HG02571 (cell line): ENCODE measurements at regions not wholly inside any gene's neighbourhood (a gene's known extent, or its start where the extent isn't known, plus 50 kb on each side); places are given as distances from the start of the nearest gene placed in this dataset.
"Not testable (repeated sequence)": the region's sequence is repeated elsewhere in the genome, so short reads cannot be mapped to it uniquely, and the experiment has no call there.

Experiments used
- ATAC-seq: cut with Tn5 transposase; IDR thresholded peaks from one replicate; pipeline ENCODE4 v1.9.1; 2021; ENCODE audit warnings: mild to moderate bottlenecking, moderate library complexity; ENCODE audit not compliant: unreplicated experiment

DNA sequence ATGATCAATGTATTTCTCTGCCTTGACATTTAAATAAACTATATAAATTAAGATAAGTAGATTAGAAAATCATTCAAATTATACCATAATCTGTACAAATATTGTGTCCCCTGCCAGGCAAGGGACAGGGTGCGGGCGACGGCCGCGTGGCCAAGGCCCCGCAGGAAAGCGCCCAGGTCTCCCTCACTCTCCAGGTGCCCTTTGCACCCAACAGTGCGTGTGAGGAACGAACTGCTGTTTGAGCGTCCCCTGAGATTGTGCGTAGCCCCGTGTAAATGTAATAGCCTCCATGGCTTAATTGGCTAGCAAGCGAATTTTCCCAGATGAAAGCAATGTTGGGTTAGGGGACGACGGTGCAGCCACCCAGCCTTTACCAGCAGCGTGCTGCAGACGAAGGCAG lies 161.4 kb downstream of the SYT15 start:
- not testable (repeated sequence) for ATAC-seq

DNA sequence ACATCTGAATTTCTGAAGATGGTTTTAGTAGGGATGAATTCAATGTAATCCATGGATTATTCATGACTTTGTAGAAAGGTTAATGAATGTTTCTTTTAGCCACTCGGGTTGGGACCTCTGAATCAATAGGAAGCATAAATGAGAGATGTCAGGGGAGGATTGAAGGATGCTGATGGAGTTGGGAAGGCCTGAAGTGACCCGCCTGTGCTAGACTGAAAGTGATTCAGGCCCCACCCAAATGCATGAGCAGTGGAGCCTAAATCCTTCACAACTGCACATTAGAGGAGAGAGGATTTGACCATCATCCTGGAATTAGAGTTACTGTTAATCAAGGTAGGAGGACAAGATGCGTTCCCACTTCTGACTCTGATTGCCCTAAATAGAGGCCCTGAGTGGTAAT lies 162.2 kb upstream of the PTPN20 start:
- not testable (repeated sequence) for ATAC-seq

DNA sequence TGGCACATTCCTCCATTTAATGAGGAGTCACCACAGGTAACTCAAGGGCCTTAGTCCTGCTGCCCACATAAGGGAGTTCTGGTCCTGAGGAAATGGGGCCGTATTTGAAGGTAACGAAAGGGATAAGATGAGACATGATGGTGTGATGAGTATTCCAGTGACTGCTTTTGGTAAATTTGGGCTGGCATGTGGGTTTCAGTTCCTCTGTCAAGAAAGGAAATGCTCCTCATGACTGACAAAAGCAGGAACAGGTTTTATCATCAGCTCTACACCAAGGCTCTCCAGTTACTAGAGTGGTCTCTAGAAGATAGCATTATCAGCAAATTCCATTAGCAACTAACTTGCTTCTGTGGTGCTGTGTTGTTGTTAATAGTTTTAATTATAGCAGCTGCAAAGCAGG lies 161.8 kb upstream of the PTPN20 start:
- not testable (repeated sequence) for ATAC-seq

- ATAC-seq: not testable (repeated sequence)
Measured at GRCh38 chr10:46753763-46754162, 157.5 kb upstream of the PTPN20 start.

GRCh38 chr10:46761471-46761870 lies 149.8 kb upstream of the PTPN20 start:
- ATAC-seq: peak; percentile 93

GRCh38 chr10:46768515-46769291 lies 142.5 kb upstream of the PTPN20 start:
- ATAC-seq: not testable (repeated sequence)

- ATAC-seq: not testable (repeated sequence)
Measured at GRCh38 chr10:46773178-46773896, 137.9 kb upstream of the PTPN20 start.

DNA sequence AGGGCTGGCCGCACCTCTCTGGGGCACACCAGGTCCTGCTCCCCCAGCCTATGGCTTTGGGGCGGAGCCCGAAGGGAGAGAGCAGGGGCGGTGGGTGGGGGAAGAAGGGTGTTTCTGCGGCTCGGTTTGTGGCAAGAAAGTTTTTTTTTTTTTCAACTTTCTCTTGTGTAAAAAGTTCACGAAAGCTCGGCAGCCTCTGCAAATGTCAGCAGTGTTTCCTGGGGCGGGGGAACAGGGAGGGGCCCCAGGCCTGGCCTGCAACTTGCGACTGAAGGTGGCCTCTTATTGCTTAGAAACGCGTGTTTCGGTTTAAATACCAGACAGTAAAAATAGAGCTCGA lies 137.4 kb upstream of the PTPN20 start:
- ATAC-seq: not testable (repeated sequence)

- ATAC-seq: not testable (repeated sequence)
Measured at GRCh38 chr10:46774366-46774765, 136.9 kb upstream of the PTPN20 start.

DNA sequence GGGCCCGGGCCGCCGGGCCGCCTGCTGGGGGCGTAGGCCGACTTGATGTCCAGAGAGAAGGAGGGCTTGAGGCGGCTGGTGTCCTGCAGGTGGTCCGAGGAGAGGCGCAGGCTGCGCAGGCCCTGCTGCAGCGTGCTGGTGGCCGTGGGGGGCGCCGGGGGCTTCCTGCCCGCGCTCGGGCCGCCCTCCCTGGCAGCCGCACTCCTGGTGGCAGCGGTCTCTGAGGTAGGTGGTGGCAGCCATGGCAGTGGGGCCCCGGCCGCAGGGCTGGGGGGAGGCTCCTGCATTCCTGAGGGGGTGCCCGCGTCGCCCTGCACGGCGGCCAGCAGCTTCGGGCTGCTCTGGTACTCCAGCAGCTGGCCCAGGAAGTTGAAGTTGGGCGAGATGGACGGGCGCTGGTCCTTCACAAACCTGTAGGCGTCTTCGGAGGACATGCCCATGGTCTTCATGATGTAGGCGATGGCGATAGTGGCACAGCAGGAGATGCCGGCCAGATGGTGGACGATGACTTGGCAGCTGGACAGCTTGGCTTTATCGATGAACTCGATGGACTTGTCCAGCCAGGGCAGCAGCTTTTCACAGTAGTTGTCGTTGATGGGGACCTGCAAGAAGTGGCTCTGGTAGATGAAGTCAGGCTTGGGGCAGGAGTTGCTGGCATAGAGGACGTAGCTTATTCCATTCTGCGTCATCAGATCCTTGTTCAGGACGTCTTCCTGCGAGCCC lies 136.1 kb upstream of the PTPN20 start:
- not testable (repeated sequence) for ATAC-seq

DNA sequence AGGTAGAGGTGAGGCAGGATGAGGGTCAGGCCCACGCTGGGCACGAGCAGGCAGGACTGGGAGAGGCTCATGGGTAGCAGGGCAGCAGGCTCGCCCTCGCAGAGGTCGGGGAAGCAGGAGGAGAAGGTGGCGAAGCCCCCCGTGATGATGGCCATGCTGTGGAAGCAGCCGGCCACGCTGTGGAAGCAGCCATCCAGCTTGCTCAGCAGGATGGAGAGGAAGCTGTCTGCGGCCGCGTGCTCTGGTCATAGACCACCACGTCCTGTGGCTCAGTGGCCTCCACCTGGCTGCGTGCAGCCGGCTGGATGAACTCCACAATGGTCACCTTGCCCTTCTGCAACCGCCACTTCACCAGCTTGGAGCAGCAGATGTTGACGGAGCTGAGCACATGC lies 135.6 kb upstream of the PTPN20 start:
- ATAC-seq: not testable (repeated sequence)

DNA sequence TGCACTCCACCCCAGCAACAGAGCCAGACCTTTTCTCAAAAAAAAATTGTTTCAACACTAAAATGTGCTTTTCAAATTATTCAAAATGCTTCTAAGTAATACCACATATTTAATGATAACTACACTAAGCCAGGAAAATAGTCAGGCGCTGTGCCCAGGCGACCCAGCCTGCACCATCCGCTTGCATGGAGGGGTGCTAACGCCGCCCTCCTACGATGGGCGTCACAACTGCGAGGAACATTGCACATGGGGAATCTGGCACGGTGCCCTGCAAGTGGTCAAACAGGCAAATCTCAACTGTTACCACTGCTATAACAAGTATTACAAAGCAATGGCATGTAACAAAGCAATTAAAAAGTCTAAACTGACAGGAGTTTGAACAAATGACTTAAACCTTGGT lies 131.7 kb upstream of the PTPN20 start:
- ATAC-seq: not testable (repeated sequence)

DNA sequence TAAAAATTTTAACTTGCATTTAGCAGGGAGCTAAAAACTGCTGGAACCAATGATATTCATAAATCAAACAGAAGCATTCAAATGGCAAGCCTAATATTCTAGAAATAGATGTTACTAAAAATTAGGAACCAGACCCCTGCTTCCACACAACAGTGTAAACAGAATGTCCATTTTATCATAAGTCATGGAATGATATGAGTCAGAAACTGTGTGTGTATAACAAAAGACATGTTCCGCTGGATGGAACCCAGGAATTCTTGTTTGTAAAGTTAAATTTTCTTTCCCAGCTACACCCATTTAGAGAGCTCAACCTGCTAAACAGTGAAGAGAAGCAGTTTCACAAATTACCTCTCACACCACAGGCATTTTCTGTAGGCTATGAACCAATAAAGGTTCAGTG lies 131.1 kb upstream of the PTPN20 start:
- not testable (repeated sequence) for ATAC-seq

- not testable (repeated sequence) for ATAC-seq
Measured at GRCh38 chr10:46781001-46781400, 130.2 kb upstream of the PTPN20 start.

GRCh38 chr10:46782001-46782874 lies 129.0 kb upstream of the PTPN20 start:
- not testable (repeated sequence) for ATAC-seq

DNA sequence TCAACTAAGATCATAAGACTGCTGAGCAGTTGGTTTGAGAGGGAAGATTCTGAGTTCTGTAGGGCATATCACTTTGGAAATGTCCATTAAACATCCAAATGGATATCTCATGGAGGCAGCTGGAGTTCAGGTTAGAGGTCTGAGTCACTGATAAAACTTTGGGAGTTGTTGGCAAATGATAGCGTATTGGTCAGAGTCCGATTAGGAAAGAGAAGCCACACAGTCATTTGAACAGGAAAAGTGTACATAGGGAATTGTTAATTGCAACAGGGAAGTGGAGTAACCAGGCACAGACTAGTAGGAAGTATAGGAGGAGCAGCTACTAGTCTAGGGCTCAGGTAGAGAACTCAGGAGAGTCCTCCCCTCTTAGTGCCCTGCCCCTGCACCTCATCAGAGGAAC lies 126.6 kb upstream of the PTPN20 start:
- not testable (repeated sequence) for ATAC-seq

DNA sequence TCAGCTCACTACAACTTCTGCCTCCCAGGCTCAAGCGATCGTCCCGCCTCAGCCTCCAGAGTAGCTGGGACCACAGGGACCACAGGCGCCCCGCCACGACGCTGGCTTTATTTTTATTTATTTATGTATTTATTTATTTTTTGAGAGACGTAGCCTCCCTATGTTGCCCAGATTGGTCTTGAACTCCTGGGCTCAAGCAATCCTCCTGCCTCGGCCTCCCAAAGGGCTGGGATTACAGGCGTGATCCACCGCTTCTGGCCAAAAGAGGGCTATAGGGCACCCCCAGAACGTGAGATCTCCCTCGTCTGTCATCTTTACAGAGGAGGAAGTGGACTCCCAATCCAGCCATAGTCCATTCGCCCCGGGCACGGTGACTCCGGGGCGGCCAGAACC lies 125.1 kb upstream of the PTPN20 start:
- ATAC-seq: not testable (repeated sequence)

GRCh38 chr10:46786518-46787320 lies 124.5 kb upstream of the PTPN20 start:
- peak; percentile 70 for ATAC-seq

DNA sequence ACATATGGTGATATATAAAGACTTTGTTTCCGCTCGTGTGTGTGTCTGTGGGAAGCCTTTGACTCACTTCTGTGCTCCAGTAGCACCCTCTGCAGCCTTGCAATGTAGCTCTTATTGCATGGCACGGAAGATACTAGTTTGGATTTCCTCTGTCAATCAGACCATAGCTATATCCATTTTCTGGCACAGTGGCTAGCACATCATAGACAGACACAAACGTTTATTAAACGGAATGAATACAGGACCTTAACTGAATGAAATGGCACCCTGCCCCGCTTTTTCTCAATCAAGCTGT lies 124.0 kb upstream of the PTPN20 start:
- no peak for ATAC-seq
